ENCODE measurements at regions not wholly inside any gene's neighbourhood (a gene's known extent, or its start where the extent isn't known, plus 50 kb on each side); places are given as distances from the start of the nearest gene placed in this dataset.
A peak's percentile ranks its signal among the peaks of the same experiment; 100 is the strongest.

GRCh38 chr16:86663685-86664521 is 85.6 kb downstream of the FOXL1 start:
- DNase-seq (ENCODE audit: low read depth in 4 of 4, low spot score in 1 of 4): no peak

GRCh38 chr16:86664522-86665318 is 86.4 kb downstream of the FOXL1 start:
- DNase-seq (ENCODE audit: low read depth in 4 of 4, low spot score in 1 of 4): peak; percentile 12 to 65 (median 31)

- DNase-seq (ENCODE audit: low read depth in 4 of 4, low spot score in 1 of 4): no peak
These were observed 86.9 kb downstream of the FOXL1 start for GRCh38 chr16:86665319-86665675.

GRCh38 chr16:86665929-86666328 is 87.6 kb downstream of the FOXL1 start:
- no peak for DNase-seq (ENCODE audit: low read depth in 4 of 4, low spot score in 1 of 4)

- no peak for DNase-seq (ENCODE audit: low read depth in 4 of 4, low spot score in 1 of 4)
These were observed 88.7 kb downstream of the FOXL1 start for GRCh38 chr16:86667035-86667434.

- no peak for DNase-seq (ENCODE audit: low read depth in 4 of 4, low spot score in 1 of 4)
These were observed 90.0 kb downstream of the FOXL1 start for GRCh38 chr16:86668136-86668910.

GRCh38 chr16:86669285-86669805 is 91.0 kb downstream of the FOXL1 start:
- DNase-seq (ENCODE audit: low read depth in 4 of 4, low spot score in 1 of 4): no peak

- DNase-seq (ENCODE audit: low read depth in 4 of 4, low spot score in 1 of 4): no peak
These were observed 91.8 kb downstream of the FOXL1 start for GRCh38 chr16:86669937-86670749.

- no peak for DNase-seq (ENCODE audit: low read depth in 4 of 4, low spot score in 1 of 4)
These were observed 92.4 kb downstream of the FOXL1 start for GRCh38 chr16:86670750-86671234.

- DNase-seq (ENCODE audit: low read depth in 4 of 4, low spot score in 1 of 4): no peak
These were observed 93.3 kb downstream of the FOXL1 start for GRCh38 chr16:86671486-86672178.

- DNase-seq (ENCODE audit: low read depth in 4 of 4, low spot score in 1 of 4): no peak
These were observed 94.0 kb downstream of the FOXL1 start for GRCh38 chr16:86672179-86672863.

GRCh38 chr16:86673090-86673955 is 95.0 kb downstream of the FOXL1 start:
- no peak for DNase-seq (ENCODE audit: low read depth in 4 of 4, low spot score in 1 of 4)

- no peak for DNase-seq (ENCODE audit: low read depth in 4 of 4, low spot score in 1 of 4)
These were observed 95.7 kb downstream of the FOXL1 start for GRCh38 chr16:86673956-86674453.

GRCh38 chr16:86676254-86676670 is 97.9 kb downstream of the FOXL1 start:
- no peak for DNase-seq (ENCODE audit: low read depth in 4 of 4, low spot score in 1 of 4)

GRCh38 chr16:86679490-86679889 is 101.1 kb downstream of the FOXL1 start:
- DNase-seq (ENCODE audit: low read depth in 4 of 4, low spot score in 1 of 4): no peak

- DNase-seq (ENCODE audit: low read depth in 4 of 4, low spot score in 1 of 4): no peak
These were observed 101.8 kb downstream of the FOXL1 start for GRCh38 chr16:86680162-86680561.

- DNase-seq (ENCODE audit: low read depth in 4 of 4, low spot score in 1 of 4): no peak
These were observed 102.3 kb downstream of the FOXL1 start for GRCh38 chr16:86680661-86681030.
